ENCODE measurements at regions not wholly inside any gene's neighbourhood (a gene's known extent, or its start where the extent isn't known, plus 50 kb on each side); places are given as distances from the start of the nearest gene placed in this dataset.
"Not testable (repeated sequence)": the region's sequence is repeated elsewhere in the genome, so short reads cannot be mapped to it uniquely, and the experiment has no call there.

DNA sequence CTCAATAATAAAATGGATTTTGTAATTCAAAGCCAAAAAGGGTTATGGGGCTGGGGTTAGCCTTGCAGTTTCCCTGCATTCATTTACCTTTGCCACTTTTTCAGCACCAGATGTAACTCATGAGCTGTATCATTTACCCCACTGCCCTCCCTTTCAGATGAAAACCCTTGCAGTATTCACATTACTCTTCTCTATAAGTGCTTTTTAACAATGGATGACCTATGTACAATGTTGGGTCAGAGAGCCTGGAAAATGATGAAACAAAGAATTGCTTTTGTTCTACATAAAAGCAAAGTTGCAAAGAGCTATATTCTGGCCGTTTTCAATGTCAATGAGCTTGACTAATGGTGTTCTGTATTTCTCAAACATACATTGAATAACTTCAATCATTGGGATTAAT lies 189.7 kb downstream of the TMEM26 start:
- no peaks in the 10 kb centered on the region for H3K4me1 Mint-ChIP-seq (ENCODE audit: low read depth, unreplicated experiment)
- no peaks in the 10 kb centered on the region for H3K36me3 Mint-ChIP-seq (ENCODE audit: unreplicated experiment)
- no peak overlapping the region for H3K4me3 Mint-ChIP-seq (ENCODE audit: unreplicated experiment)
- no peaks in the 10 kb centered on the region for H3K9me3 Mint-ChIP-seq (ENCODE audit: unreplicated experiment)
- no peak overlapping the region for H3K27ac Mint-ChIP-seq (ENCODE audit: unreplicated experiment)
- TF ChIP-seq, protein P1, sequence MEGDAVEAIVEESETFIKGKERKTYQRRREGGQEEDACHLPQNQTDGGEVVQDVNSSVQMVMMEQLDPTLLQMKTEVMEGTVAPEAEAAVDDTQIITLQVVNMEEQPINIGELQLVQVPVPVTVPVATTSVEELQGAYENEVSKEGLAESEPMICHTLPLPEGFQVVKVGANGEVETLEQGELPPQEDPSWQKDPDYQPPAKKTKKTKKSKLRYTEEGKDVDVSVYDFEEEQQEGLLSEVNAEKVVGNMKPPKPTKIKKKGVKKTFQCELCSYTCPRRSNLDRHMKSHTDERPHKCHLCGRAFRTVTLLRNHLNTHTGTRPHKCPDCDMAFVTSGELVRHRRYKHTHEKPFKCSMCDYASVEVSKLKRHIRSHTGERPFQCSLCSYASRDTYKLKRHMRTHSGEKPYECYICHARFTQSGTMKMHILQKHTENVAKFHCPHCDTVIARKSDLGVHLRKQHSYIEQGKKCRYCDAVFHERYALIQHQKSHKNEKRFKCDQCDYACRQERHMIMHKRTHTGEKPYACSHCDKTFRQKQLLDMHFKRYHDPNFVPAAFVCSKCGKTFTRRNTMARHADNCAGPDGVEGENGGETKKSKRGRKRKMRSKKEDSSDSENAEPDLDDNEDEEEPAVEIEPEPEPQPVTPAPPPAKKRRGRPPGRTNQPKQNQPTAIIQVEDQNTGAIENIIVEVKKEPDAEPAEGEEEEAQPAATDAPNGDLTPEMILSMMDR (IDR thresholded peaks at IDR 0.05; ENCODE audit: partially characterized antibody, unreplicated experiment): no peak
- H3K27me3 Mint-ChIP-seq (ENCODE audit: unreplicated experiment): no peaks in the 10 kb centered on the region
- DNase-seq: no peak

DNA sequence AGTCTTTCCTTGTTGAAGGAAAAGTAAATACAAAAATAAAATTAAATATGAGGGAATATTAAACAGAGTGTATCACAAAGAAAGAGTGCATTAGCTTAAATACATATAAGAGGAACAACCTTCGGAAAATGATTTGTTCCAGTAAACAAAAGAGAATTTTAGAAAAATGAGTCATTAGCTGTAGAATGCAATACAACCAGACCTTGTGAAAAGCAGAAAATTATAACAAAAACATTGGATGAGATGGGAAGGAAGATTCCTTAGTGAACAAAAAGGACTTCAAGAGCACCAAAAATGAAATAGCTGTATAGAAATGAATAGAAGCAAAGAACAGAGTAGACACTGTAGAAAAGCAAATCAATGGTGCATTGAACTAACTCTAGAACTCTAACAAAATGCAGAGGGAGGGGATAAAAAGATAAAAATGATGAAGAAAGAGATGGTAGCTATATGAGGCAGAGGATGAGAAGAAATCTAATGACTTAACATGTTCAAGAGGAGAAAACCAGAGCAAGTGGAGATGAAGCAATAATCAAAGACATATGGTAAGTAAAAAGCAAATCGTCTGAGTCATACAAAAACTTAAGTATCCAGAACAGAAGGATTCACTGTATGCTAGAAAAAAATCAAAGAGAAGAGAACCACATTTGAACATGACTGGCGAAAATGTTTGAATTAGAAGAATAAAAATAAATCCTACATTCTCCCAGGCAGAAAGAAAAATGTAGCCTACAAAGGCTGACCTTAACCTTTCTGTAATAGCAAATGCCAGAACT lies 190.5 kb downstream of the TMEM26 start:
- TF ChIP-seq, protein P1 (IDR thresholded peaks at IDR 0.05; ENCODE audit: partially characterized antibody, unreplicated experiment): no peak
- Mint-ChIP-seq H3K4me1 (ENCODE audit: low read depth, unreplicated experiment) (no peaks in the 10 kb centered on the region), H3K27ac (ENCODE audit: unreplicated experiment) (no peak overlapping the region), H3K27me3 (ENCODE audit: unreplicated experiment) (no peaks in the 10 kb centered on the region), H3K36me3 (ENCODE audit: unreplicated experiment) (no peaks in the 10 kb centered on the region), H3K9me3 (ENCODE audit: unreplicated experiment) (no peaks in the 10 kb centered on the region), H3K4me3 (ENCODE audit: unreplicated experiment) (no peak overlapping the region)
- no peak for DNase-seq

DNA sequence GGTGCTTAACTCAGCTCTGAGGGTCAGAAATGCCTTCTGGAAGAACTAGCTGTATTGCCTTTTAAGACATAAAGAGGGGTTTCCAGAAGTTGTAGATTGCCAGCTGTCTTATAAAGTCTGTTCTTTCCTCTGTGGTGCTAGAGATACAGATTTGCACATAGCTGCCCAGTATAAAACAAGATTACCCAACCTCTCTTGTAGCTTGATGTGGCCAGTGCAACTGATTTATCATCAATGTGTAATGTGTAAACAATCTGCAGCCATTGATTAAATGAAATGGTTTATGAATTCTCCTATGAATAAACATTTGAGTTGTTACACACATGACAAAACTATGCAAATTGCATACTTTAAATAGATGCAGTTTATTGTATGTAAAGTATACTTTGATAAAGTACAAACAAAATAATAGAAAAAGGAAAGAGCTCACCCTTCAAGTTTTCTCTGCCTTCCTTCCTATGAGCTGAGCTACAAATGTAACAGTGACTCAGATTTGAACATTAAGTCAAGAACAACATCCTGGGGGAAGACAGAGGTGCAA lies 195.2 kb downstream of the TMEM26 start:
- Mint-ChIP-seq H3K9me3 (ENCODE audit: unreplicated experiment) (peaks cover 6% of the 10 kb centered on the region), H3K4me1 (ENCODE audit: low read depth, unreplicated experiment) (no peaks in the 10 kb centered on the region), H3K36me3 (ENCODE audit: unreplicated experiment) (peaks cover 3% of the 10 kb centered on the region), H3K4me3 (ENCODE audit: unreplicated experiment) (no peak overlapping the region), H3K27me3 (ENCODE audit: unreplicated experiment) (no peaks in the 10 kb centered on the region), H3K27ac (ENCODE audit: unreplicated experiment) (no peak overlapping the region)
- DNase-seq: no peak
- TF ChIP-seq, protein P1 (IDR thresholded peaks at IDR 0.05; ENCODE audit: partially characterized antibody, unreplicated experiment): no peak

DNA sequence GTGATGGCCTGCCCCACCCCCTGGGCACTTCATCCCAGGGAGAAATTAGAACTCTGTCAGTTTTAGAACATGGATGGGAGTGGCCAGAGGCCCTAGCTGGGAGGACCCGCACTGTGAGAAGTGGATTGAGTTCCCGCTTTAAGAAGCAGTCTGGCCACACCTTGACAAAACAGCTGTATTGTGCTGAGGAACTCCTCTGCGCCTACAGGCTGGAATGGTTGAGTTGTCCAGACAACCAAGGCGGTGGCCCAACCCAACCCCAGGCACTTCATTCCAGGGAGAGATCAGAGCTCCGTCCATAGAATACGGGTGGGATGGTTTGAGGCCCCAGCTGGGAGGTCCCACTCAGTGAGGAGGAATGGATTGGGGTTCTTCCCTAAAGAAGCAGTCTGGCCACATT lies 196.0 kb downstream of the TMEM26 start:
- Mint-ChIP-seq H3K27me3 (ENCODE audit: unreplicated experiment) (no peaks in the 10 kb centered on the region), H3K4me1 (ENCODE audit: low read depth, unreplicated experiment) (no peaks in the 10 kb centered on the region), H3K27ac (ENCODE audit: unreplicated experiment) (no peak overlapping the region), H3K9me3 (ENCODE audit: unreplicated experiment) (peaks cover 6% of the 10 kb centered on the region), H3K4me3 (ENCODE audit: unreplicated experiment) (no peak overlapping the region), H3K36me3 (ENCODE audit: unreplicated experiment) (peaks cover 3% of the 10 kb centered on the region)
- DNase-seq: no peak
- TF ChIP-seq, protein P1 (IDR thresholded peaks at IDR 0.05; ENCODE audit: partially characterized antibody, unreplicated experiment): no peak

DNA sequence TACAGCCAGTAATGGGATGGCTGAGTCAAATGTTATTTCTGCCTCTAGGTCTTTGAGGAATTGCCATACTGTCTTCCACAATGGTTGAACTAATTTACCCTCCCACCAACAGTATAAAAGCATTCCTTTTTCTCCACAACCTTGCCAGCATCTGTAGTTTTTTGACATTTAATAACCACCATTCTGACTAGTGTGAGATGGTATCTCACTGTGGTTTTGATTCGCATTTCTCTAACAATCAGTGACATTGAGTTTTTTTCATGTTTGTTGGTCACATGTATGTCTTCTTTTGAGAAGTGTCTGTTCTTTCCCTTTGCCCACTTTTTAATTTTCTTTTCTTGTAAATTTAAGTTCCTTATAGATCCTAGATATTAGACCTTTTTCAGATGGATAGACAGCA lies 200.9 kb downstream of the TMEM26 start:
- H3K4me1 Mint-ChIP-seq (ENCODE audit: low read depth, unreplicated experiment); H3K27ac Mint-ChIP-seq (ENCODE audit: unreplicated experiment); DNase-seq; H3K4me3 Mint-ChIP-seq (ENCODE audit: unreplicated experiment); H3K36me3 Mint-ChIP-seq (ENCODE audit: unreplicated experiment); H3K27me3 Mint-ChIP-seq (ENCODE audit: unreplicated experiment); H3K9me3 Mint-ChIP-seq (ENCODE audit: unreplicated experiment): not testable (repeated sequence)
